WTC11 (cell line): ENCODE measurements at regions not wholly inside any gene's neighbourhood (a gene's known extent, or its start where the extent isn't known, plus 50 kb on each side); places are given as distances from the start of the nearest gene placed in this dataset.

Experiments used
- ATAC-seq: fragments of 200-7000 bp; cut with Tn5 transposase; 2 replicates; pipeline ENCODE4 v1.10.0; 2021; ENCODE audit warnings: mild to moderate bottlenecking, moderate library complexity
- CTCF ChIA-PET: fragments of 300-600 bp; sonication (Branson Sonifier 250); formaldehyde crosslinking; loops from one replicate; lab custom pipeline; 2021; ENCODE audit warnings: antibody characterized with exemption; lab: Charles Lee
- POLR2A ChIA-PET: fragments of 350-600 bp; sonication (Branson Sonifier 250); formaldehyde crosslinking; loops from one replicate; lab custom pipeline; 2021; ENCODE audit warnings: antibody characterized with exemption; lab: Charles Lee
- DNase-seq: peaks from one replicate; pipeline ENCODE4 v3.0.0; 2021; ENCODE audit warnings: low spot score
- H3K27ac Mint-ChIP-seq: 2 replicates; pipeline ENCODE4 v1.8.0; 2021; ENCODE audit warnings: mixed read lengths
- H3K27me3 Mint-ChIP-seq: 2 replicates; pipeline ENCODE4 v1.8.0; 2021; ENCODE audit warnings: low read depth, mild to moderate bottlenecking, moderate library complexity, mixed read lengths
- H3K36me3 Mint-ChIP-seq: 2 replicates; pipeline ENCODE4 v1.8.0; 2021; ENCODE audit warnings: mixed read lengths
- H3K4me1 Mint-ChIP-seq: 2 replicates; pipeline ENCODE4 v1.8.0; 2022; ENCODE audit warnings: mixed read lengths
- H3K4me3 Mint-ChIP-seq: 2 replicates; pipeline ENCODE4 v1.8.0; 2021; ENCODE audit warnings: mild to moderate bottlenecking, moderate library complexity, mixed read lengths
- H3K9me3 Mint-ChIP-seq: 2 replicates; pipeline ENCODE4 v1.8.0; 2021; ENCODE audit warnings: mixed read lengths
- GRHL2 ChIP-seq: fragments of 250-450 bp; sonication (Bioruptor Pico); IDR thresholded peaks from 2 replicates; pipeline ENCODE4 v1.8.0; 2022; ENCODE audit warnings: mild to moderate bottlenecking, moderate library complexity; ENCODE audit not compliant: insufficient replicate concordance, severe bottlenecking
- HMGA2 ChIP-seq: fragments of 250-450 bp; sonication (Bioruptor Pico); IDR thresholded peaks from 2 replicates; pipeline ENCODE4 v1.4.0; 2021; ENCODE audit warnings: mild to moderate bottlenecking, moderate library complexity
- JUN ChIP-seq: sonication (generic); formaldehyde crosslinking; IDR thresholded peaks from 2 replicates; pipeline ENCODE4 v1.8.0; 2023; ENCODE audit warnings: mild to moderate bottlenecking, missing genetic modification reagents
- NFE2L1 ChIP-seq: sonication (generic); formaldehyde crosslinking; IDR thresholded peaks from 2 replicates; pipeline ENCODE4 v1.8.1; 2023; ENCODE audit warnings: missing genetic modification reagents
- NR1H2 ChIP-seq: sonication (generic); formaldehyde crosslinking; IDR thresholded peaks from 2 replicates; pipeline ENCODE4 v1.9.0; 2021; ENCODE audit warnings: mild to moderate bottlenecking, moderate library complexity, missing genetic modification reagents
- USF1 ChIP-seq: sonication (generic); formaldehyde crosslinking; IDR thresholded peaks from 2 replicates; pipeline ENCODE4 v1.8.0; 2022; ENCODE audit warnings: mild to moderate bottlenecking, missing genetic modification reagents
- ZBTB43 ChIP-seq: sonication (generic); formaldehyde crosslinking; IDR thresholded peaks from 2 replicates; pipeline ENCODE4 v1.8.1; 2023; ENCODE audit warnings: mild to moderate bottlenecking, missing genetic modification reagents
- ZNF121 ChIP-seq: sonication (generic); formaldehyde crosslinking; IDR thresholded peaks from 2 replicates; pipeline ENCODE4 v1.8.0; 2023; ENCODE audit warnings: missing genetic modification reagents
- ZNF138 ChIP-seq: sonication (generic); formaldehyde crosslinking; conservative IDR thresholded peaks from 2 replicates; pipeline ENCODE4 v1.8.1; 2022; ENCODE audit warnings: mild to moderate bottlenecking, moderate library complexity, missing genetic modification reagents
- ZNF232 ChIP-seq: sonication (generic); formaldehyde crosslinking; IDR thresholded peaks from 2 replicates; pipeline ENCODE4 v1.8.0; 2022; ENCODE audit warnings: mild to moderate bottlenecking, missing genetic modification reagents
- ZNF396 ChIP-seq: fragments of 250-450 bp; sonication (Bioruptor Pico); IDR thresholded peaks from 2 replicates; pipeline ENCODE4 v1.8.0; 2021; ENCODE audit warnings: mild to moderate bottlenecking, moderate library complexity, borderline replicate concordance
- ZNF416 ChIP-seq: fragments of 250-450 bp; sonication (Bioruptor Pico); IDR thresholded peaks from 2 replicates; pipeline ENCODE4 v1.9.0; 2021; ENCODE audit warnings: mild to moderate bottlenecking, inconsistent platforms
- ZSCAN18 ChIP-seq: fragments of 250-450 bp; sonication (Bioruptor Pico); IDR thresholded peaks from 2 replicates; pipeline ENCODE4 v2.1.2; 2022; ENCODE audit warnings: mild to moderate bottlenecking, moderate library complexity
- TF ChIP-seq, protein P1 (sequence below): fragments of 250-450 bp; sonication (Bioruptor Pico); IDR thresholded peaks from 2 replicates; pipeline ENCODE4 v1.9.0; 2021; ENCODE audit warnings: mild to moderate bottlenecking, borderline replicate concordance
- TF ChIP-seq, protein P2 (sequence below): fragments of 250-450 bp; sonication (Bioruptor Pico); IDR thresholded peaks from 2 replicates; pipeline ENCODE4 v1.9.0; 2021; ENCODE audit warnings: mild to moderate bottlenecking
- TF ChIP-seq, protein P3 (sequence below): sonication (generic); formaldehyde crosslinking; IDR thresholded peaks from 2 replicates; pipeline ENCODE4 v1.8.1; 2023; ENCODE audit warnings: mild to moderate bottlenecking, missing genetic modification reagents, moderate library complexity

GRCh38 chr5:2669259-2669658 is 82.2 kb downstream of the IRX2 start (continued):
- TF ChIP-seq ZNF396 (CRISPR knock-in tag), result no peak
- TF ChIP-seq ZNF416, result no peak
- TF ChIP-seq ZNF232 (CRISPR knock-in tag), result no peak
- no peak for TF ChIP-seq ZSCAN18 (CRISPR knock-in tag)
- TF ChIP-seq ZNF138, result no peak
- TF ChIP-seq ZBTB43, result no peak
- TF ChIP-seq, protein P1, sequence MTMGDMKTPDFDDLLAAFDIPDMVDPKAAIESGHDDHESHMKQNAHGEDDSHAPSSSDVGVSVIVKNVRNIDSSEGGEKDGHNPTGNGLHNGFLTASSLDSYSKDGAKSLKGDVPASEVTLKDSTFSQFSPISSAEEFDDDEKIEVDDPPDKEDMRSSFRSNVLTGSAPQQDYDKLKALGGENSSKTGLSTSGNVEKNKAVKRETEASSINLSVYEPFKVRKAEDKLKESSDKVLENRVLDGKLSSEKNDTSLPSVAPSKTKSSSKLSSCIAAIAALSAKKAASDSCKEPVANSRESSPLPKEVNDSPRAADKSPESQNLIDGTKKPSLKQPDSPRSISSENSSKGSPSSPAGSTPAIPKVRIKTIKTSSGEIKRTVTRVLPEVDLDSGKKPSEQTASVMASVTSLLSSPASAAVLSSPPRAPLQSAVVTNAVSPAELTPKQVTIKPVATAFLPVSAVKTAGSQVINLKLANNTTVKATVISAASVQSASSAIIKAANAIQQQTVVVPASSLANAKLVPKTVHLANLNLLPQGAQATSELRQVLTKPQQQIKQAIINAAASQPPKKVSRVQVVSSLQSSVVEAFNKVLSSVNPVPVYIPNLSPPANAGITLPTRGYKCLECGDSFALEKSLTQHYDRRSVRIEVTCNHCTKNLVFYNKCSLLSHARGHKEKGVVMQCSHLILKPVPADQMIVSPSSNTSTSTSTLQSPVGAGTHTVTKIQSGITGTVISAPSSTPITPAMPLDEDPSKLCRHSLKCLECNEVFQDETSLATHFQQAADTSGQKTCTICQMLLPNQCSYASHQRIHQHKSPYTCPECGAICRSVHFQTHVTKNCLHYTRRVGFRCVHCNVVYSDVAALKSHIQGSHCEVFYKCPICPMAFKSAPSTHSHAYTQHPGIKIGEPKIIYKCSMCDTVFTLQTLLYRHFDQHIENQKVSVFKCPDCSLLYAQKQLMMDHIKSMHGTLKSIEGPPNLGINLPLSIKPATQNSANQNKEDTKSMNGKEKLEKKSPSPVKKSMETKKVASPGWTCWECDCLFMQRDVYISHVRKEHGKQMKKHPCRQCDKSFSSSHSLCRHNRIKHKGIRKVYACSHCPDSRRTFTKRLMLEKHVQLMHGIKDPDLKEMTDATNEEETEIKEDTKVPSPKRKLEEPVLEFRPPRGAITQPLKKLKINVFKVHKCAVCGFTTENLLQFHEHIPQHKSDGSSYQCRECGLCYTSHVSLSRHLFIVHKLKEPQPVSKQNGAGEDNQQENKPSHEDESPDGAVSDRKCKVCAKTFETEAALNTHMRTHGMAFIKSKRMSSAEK (CRISPR knock-in tag), result no peak

DNA sequence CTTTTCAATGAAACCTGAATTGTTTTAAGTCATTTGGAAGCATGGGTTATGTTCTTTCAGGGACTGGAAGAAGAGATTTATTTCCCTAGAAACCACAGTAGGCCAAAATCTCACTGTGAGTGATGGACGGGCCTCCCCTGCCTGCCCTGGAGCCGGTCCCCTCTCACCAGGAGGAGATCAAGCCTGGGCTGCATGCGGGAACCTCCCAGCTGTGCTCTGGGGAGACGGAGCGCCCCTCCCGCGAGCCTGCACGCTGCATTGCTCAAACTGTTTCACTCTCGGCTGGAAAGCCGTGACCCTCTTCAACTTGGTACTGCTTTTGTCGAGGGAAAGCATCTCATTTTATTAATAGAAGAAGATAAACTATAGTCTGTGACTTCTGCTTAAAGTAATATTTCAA is 85.4 kb downstream of the IRX2 start:
- H3K9me3 Mint-ChIP-seq, result no peaks in the 10 kb centered on the region
- ChIA-PET CTCF (no interaction called here), POLR2A (no interaction called here)
- H3K27ac Mint-ChIP-seq, result no peak overlapping the region
- ATAC-seq (peak; percentile 67), DNase-seq (peak; percentile 40)
- no peak overlapping the region for H3K4me3 Mint-ChIP-seq
- TF ChIP-seq, protein P2, sequence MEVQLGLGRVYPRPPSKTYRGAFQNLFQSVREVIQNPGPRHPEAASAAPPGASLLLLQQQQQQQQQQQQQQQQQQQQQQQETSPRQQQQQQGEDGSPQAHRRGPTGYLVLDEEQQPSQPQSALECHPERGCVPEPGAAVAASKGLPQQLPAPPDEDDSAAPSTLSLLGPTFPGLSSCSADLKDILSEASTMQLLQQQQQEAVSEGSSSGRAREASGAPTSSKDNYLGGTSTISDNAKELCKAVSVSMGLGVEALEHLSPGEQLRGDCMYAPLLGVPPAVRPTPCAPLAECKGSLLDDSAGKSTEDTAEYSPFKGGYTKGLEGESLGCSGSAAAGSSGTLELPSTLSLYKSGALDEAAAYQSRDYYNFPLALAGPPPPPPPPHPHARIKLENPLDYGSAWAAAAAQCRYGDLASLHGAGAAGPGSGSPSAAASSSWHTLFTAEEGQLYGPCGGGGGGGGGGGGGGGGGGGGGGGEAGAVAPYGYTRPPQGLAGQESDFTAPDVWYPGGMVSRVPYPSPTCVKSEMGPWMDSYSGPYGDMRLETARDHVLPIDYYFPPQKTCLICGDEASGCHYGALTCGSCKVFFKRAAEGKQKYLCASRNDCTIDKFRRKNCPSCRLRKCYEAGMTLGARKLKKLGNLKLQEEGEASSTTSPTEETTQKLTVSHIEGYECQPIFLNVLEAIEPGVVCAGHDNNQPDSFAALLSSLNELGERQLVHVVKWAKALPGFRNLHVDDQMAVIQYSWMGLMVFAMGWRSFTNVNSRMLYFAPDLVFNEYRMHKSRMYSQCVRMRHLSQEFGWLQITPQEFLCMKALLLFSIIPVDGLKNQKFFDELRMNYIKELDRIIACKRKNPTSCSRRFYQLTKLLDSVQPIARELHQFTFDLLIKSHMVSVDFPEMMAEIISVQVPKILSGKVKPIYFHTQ (CRISPR knock-in tag), result no peak
- TF ChIP-seq JUN (CRISPR knock-in tag) (no peak), NFE2L1 (CRISPR knock-in tag) (no peak)
- H3K27me3 Mint-ChIP-seq, result no peaks in the 10 kb centered on the region
- no peaks in the 10 kb centered on the region for H3K36me3 Mint-ChIP-seq
- peaks cover under 1% of the 10 kb centered on the region; the same call in 1 of the 2 replicates for H3K4me1 Mint-ChIP-seq

- Mint-ChIP-seq H3K4me3 (no peak overlapping the region), H3K4me1 (peaks cover 5% of the 10 kb centered on the region), H3K36me3 (no peaks in the 10 kb centered on the region), H3K9me3 (no peaks in the 10 kb centered on the region), H3K27ac (no peak overlapping the region), H3K27me3 (no peaks in the 10 kb centered on the region)
- ATAC-seq (no peak), DNase-seq (no peak)
- TF ChIP-seq NR1H2 (CRISPR knock-in tag) (no peak), HMGA2 (CRISPR knock-in tag) (no peak), ZNF121 (CRISPR knock-in tag) (no peak), USF1 (no peak), GRHL2 (CRISPR knock-in tag) (no peak)
- TF ChIP-seq, protein P3, sequence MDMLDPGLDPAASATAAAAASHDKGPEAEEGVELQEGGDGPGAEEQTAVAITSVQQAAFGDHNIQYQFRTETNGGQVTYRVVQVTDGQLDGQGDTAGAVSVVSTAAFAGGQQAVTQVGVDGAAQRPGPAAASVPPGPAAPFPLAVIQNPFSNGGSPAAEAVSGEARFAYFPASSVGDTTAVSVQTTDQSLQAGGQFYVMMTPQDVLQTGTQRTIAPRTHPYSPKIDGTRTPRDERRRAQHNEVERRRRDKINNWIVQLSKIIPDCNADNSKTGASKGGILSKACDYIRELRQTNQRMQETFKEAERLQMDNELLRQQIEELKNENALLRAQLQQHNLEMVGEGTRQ (CRISPR knock-in tag), result no peak
- POLR2A ChIA-PET, result no interaction called here
- CTCF ChIA-PET, result no interaction called here
Measured at GRCh38 chr5:2663489-2663888, 88.0 kb downstream of the IRX2 start.
